ENCODE measurements at regions not wholly inside any gene's neighbourhood (a gene's known extent, or its start where the extent isn't known, plus 50 kb on each side); places are given as distances from the start of the nearest gene placed in this dataset.
A peak's percentile ranks its signal among the peaks of the same experiment; 100 is the strongest.

DNA sequence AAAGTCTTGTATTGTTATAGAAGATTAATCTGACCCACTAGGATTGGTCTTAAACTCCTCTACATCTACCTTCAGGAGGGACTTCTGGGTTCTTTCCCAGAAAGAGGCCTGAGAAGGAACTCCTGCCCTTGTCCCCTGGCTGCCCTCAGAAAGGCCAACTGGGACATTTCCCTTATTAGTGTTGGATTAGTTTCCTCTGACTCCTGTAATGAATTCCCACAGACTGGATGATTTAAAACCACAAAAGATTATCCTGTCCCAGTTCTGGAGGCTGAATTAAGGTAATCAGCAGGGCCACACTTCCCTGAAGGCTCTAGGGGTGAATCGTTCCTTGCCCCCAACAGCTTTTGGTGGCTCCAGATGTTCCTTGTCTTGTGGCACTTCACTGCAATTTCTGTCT, 102.8 kb upstream of the NMNAT3 start:
- no CpG with 5 or more reads among the region's 1 CpG for WGBS, 2 donors (ENCODE audit: extremely low coverage in 2 of 2, insufficient read length in 2 of 2, insufficient replicate concordance in 1 of 2)

GRCh38 chr3:139778682-139779233, 101.0 kb upstream of the NMNAT3 start:
- peaks cover 0 to 15% of the 10 kb centered on the region in 2 donors for H3K4me1 ChIP-seq (ENCODE audit: control insufficient read depth in 2 of 2, insufficient read depth in 1 of 2, low read depth in 1 of 2, low read length in 2 of 2)
- no peak overlapping the region for H2BK5ac ChIP-seq (ENCODE audit: low read length)
- H3K79me1 ChIP-seq (ENCODE audit: low read depth, low read length), result no peaks in the 10 kb centered on the region
- H3K14ac ChIP-seq (ENCODE audit: low read length), result no peak overlapping the region
- no peak overlapping the region for H2AFZ ChIP-seq (ENCODE audit: low read length)
- H3K4me3 ChIP-seq (ENCODE audit: low read length in 2 of 2), result no peak overlapping the region
- H2AK5ac ChIP-seq (ENCODE audit: low read depth, low read length), result peak overlapping the region; percentile 41
- H3K4ac ChIP-seq (ENCODE audit: low read length), result no peak overlapping the region
- no peak overlapping the region for H2BK15ac ChIP-seq (ENCODE audit: low read length)
- H2BK120ac ChIP-seq (ENCODE audit: low read depth, low read length), result no peak overlapping the region
- no peaks in the 10 kb centered on the region for H3K27me3 ChIP-seq (ENCODE audit: control insufficient read depth in 3 of 3, insufficient read depth in 3 of 3, low read depth in 1 of 3, low read length in 3 of 3)
- no peaks in the 10 kb centered on the region for H3K36me3 ChIP-seq (replicated peaks in 1 of 2; ENCODE audit: control insufficient read depth in 2 of 2, insufficient read depth in 2 of 2, low read length in 2 of 2)
- no peak overlapping the region for H3K4me2 ChIP-seq (ENCODE audit: insufficient read depth, low read length, poor library complexity, severe bottlenecking)
- H3K18ac ChIP-seq (ENCODE audit: low read length), result no peak overlapping the region
- WGBS, 2 donors (ENCODE audit: extremely low coverage in 2 of 2, insufficient read length in 2 of 2, insufficient replicate concordance in 1 of 2), result no CpG with 5 or more reads among the region's 10 CpGs
- H3K9me3 ChIP-seq (replicated peaks in 1 of 2; ENCODE audit: control insufficient read depth in 2 of 2, insufficient read depth in 1 of 2, low read depth in 1 of 2, low read length in 2 of 2), result no peaks in the 10 kb centered on the region
- H3K27ac ChIP-seq (replicated peaks; ENCODE audit: low read length), result no peak overlapping the region
- no peak for DNase-seq (ENCODE audit: low spot score)
- H2BK12ac ChIP-seq (ENCODE audit: low read length), result no peak overlapping the region
- H3K9ac ChIP-seq (ENCODE audit: low read depth, low read length, poor library complexity), result no peak overlapping the region
- H4K91ac ChIP-seq (ENCODE audit: low read depth, low read length, poor library complexity), result no peak overlapping the region
- H3K23ac ChIP-seq (ENCODE audit: low read depth, low read length, poor library complexity), result no peak overlapping the region
- no peak overlapping the region for H4K8ac ChIP-seq (ENCODE audit: low read depth, low read length)

More for the DNA sequence above, 102.8 kb upstream of the NMNAT3 start:
- no peaks in the 10 kb centered on the region for H3K27me3 ChIP-seq (ENCODE audit: control insufficient read depth in 3 of 3, insufficient read depth in 3 of 3, low read depth in 1 of 3, low read length in 3 of 3)
- peaks cover 0 to 4% of the 10 kb centered on the region in 2 donors for H3K4me1 ChIP-seq (ENCODE audit: control insufficient read depth in 2 of 2, insufficient read depth in 1 of 2, low read depth in 1 of 2, low read length in 2 of 2)
- no peak overlapping the region for H3K4me2 ChIP-seq (ENCODE audit: insufficient read depth, low read length, poor library complexity, severe bottlenecking)
- no peak for DNase-seq (ENCODE audit: low spot score)
- no peak overlapping the region for H3K18ac ChIP-seq (ENCODE audit: low read length)
- no peak overlapping the region for H2BK12ac ChIP-seq (ENCODE audit: low read length)
- H3K36me3 ChIP-seq (replicated peaks in 1 of 2; ENCODE audit: control insufficient read depth in 2 of 2, insufficient read depth in 2 of 2, low read length in 2 of 2), result no peaks in the 10 kb centered on the region
- no peak overlapping the region for H2AFZ ChIP-seq (ENCODE audit: low read length)
- no peak overlapping the region for H3K9ac ChIP-seq (ENCODE audit: low read depth, low read length, poor library complexity)
- no peak overlapping the region for H2BK5ac ChIP-seq (ENCODE audit: low read length)
- H2BK120ac ChIP-seq (ENCODE audit: low read depth, low read length), result no peak overlapping the region
- no peak overlapping the region for H4K91ac ChIP-seq (ENCODE audit: low read depth, low read length, poor library complexity)
- no peak overlapping the region for H2BK15ac ChIP-seq (ENCODE audit: low read length)
- H3K23ac ChIP-seq (ENCODE audit: low read depth, low read length, poor library complexity), result no peak overlapping the region
- no peaks in the 10 kb centered on the region for H3K79me1 ChIP-seq (ENCODE audit: low read depth, low read length)
- no peak overlapping the region for H4K8ac ChIP-seq (ENCODE audit: low read depth, low read length)
- no peak overlapping the region for H2AK5ac ChIP-seq (ENCODE audit: low read depth, low read length)
- no peak overlapping the region for H3K4ac ChIP-seq (ENCODE audit: low read length)
- H3K4me3 ChIP-seq (ENCODE audit: low read length in 2 of 2), result no peak overlapping the region
- no peaks in the 10 kb centered on the region for H3K9me3 ChIP-seq (replicated peaks in 1 of 2; ENCODE audit: control insufficient read depth in 2 of 2, insufficient read depth in 1 of 2, low read depth in 1 of 2, low read length in 2 of 2)
- no peak overlapping the region for H3K14ac ChIP-seq (ENCODE audit: low read length)
- no peak overlapping the region for H3K27ac ChIP-seq (replicated peaks; ENCODE audit: low read length)

GRCh38 chr3:139774560-139775302, 97.0 kb upstream of the NMNAT3 start:
- WGBS, 2 donors (ENCODE audit: extremely low coverage in 2 of 2, insufficient read length in 2 of 2, insufficient replicate concordance in 1 of 2), result no CpG with 5 or more reads among the region's 7 CpGs
- peak overlapping the region; percentile 68 for H3K27ac ChIP-seq (replicated peaks; ENCODE audit: low read length)
- DNase-seq (ENCODE audit: low spot score), result peak; percentile 61

DNA sequence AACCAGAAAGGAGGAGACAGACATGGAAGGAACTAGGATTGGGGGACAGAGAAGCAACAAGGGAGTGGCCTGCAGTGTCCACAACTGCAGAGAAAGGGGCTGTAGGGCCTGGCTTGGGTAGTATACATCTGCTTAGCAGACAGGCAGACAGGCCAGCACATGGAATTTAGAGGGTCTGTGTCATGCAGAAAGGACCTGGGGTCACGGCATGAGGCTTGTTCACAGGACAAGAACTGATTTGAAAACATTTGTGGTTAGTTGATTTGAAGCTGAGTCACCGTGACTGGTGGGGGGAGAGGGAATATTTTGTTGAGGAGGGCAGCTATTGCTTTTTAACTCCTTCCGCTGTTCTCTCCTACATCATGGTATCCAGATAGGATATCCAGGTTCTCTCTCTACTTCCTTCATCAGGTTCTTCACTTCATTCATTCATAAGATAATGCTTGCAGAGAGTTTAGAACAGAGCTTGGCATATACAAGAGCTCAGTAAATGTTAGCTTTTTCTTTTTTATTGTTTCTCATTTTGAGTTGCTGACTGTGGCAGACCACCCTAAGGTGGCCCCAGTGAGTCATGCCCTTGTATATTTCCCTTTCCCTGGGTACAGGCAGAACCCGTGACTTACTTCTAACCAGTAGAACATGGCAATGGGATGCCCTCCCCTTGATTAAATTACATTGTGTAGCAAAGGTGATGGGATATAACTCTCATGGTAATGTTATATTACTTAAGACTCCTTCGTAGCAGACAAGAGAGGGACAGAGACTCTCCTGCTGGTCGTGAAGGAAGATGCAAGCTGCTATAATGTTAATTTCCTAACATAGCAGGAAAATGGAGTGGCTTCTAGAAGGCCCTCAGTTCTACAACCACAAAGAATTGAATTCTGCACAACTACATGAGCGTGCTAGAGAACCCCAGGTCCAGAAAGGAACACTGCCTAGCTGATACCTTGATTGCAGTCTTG, 95.0 kb upstream of the NMNAT3 start:
- H2BK12ac ChIP-seq (ENCODE audit: low read length), result no peak overlapping the region
- H4K91ac ChIP-seq (ENCODE audit: low read depth, low read length, poor library complexity), result no peak overlapping the region
- no peaks in the 10 kb centered on the region for H3K27me3 ChIP-seq (ENCODE audit: control insufficient read depth in 3 of 3, insufficient read depth in 3 of 3, low read depth in 1 of 3, low read length in 3 of 3)
- H2AFZ ChIP-seq (ENCODE audit: low read length), result no peak overlapping the region
- no peak overlapping the region for H2BK120ac ChIP-seq (ENCODE audit: low read depth, low read length)
- H3K4me3 ChIP-seq (ENCODE audit: low read length in 2 of 2), result no peak overlapping the region
- no peak overlapping the region for H3K18ac ChIP-seq (ENCODE audit: low read length)
- no CpG with 5 or more reads among the region's 7 CpGs for WGBS, 2 donors (ENCODE audit: extremely low coverage in 2 of 2, insufficient read length in 2 of 2, insufficient replicate concordance in 1 of 2)
- no peak overlapping the region for H3K27ac ChIP-seq (replicated peaks; ENCODE audit: low read length)
- H3K23ac ChIP-seq (ENCODE audit: low read depth, low read length, poor library complexity), result no peak overlapping the region
- H2AK5ac ChIP-seq (ENCODE audit: low read depth, low read length), result no peak overlapping the region
- H3K9ac ChIP-seq (ENCODE audit: low read depth, low read length, poor library complexity), result no peak overlapping the region
- H3K4me2 ChIP-seq (ENCODE audit: insufficient read depth, low read length, poor library complexity, severe bottlenecking), result no peak overlapping the region
- H3K4me1 ChIP-seq (ENCODE audit: control insufficient read depth in 2 of 2, insufficient read depth in 1 of 2, low read depth in 1 of 2, low read length in 2 of 2), result peaks cover 0 to 17% of the 10 kb centered on the region in 2 donors
- no peaks in the 10 kb centered on the region for H3K9me3 ChIP-seq (replicated peaks in 1 of 2; ENCODE audit: control insufficient read depth in 2 of 2, insufficient read depth in 1 of 2, low read depth in 1 of 2, low read length in 2 of 2)
- no peaks in the 10 kb centered on the region for H3K36me3 ChIP-seq (replicated peaks in 1 of 2; ENCODE audit: control insufficient read depth in 2 of 2, insufficient read depth in 2 of 2, low read length in 2 of 2)
- H3K14ac ChIP-seq (ENCODE audit: low read length), result no peak overlapping the region
- DNase-seq (ENCODE audit: low spot score), result no peak
- H2BK15ac ChIP-seq (ENCODE audit: low read length), result no peak overlapping the region
- no peaks in the 10 kb centered on the region for H3K79me1 ChIP-seq (ENCODE audit: low read depth, low read length)
- H3K4ac ChIP-seq (ENCODE audit: low read length), result no peak overlapping the region
- H2BK5ac ChIP-seq (ENCODE audit: low read length), result no peak overlapping the region
- H4K8ac ChIP-seq (ENCODE audit: low read depth, low read length), result no peak overlapping the region

More at GRCh38 chr3:139774560-139775302, 97.0 kb upstream of the NMNAT3 start:
- Histone ChIP-seq H3K9me3 (replicated peaks in 1 of 2; ENCODE audit: control insufficient read depth in 2 of 2, insufficient read depth in 1 of 2, low read depth in 1 of 2, low read length in 2 of 2) (no peaks in the 10 kb centered on the region), H2BK120ac (ENCODE audit: low read depth, low read length) (no peak overlapping the region), H2AFZ (ENCODE audit: low read length) (no peak overlapping the region), H2BK12ac (ENCODE audit: low read length) (no peak overlapping the region), H3K9ac (ENCODE audit: low read depth, low read length, poor library complexity) (no peak overlapping the region), H3K4ac (ENCODE audit: low read length) (no peak overlapping the region), H2AK5ac (ENCODE audit: low read depth, low read length) (no peak overlapping the region), H2BK5ac (ENCODE audit: low read length) (no peak overlapping the region), H3K4me3 (ENCODE audit: low read length in 2 of 2) (no peak overlapping the region), H3K14ac (ENCODE audit: low read length) (no peak overlapping the region), H4K91ac (ENCODE audit: low read depth, low read length, poor library complexity) (no peak overlapping the region), H3K36me3 (replicated peaks in 1 of 2; ENCODE audit: control insufficient read depth in 2 of 2, insufficient read depth in 2 of 2, low read length in 2 of 2) (no peaks in the 10 kb centered on the region), H3K4me2 (ENCODE audit: insufficient read depth, low read length, poor library complexity, severe bottlenecking) (no peak overlapping the region), H2BK15ac (ENCODE audit: low read length) (no peak overlapping the region), H3K79me1 (ENCODE audit: low read depth, low read length) (no peaks in the 10 kb centered on the region), H3K27me3 (ENCODE audit: control insufficient read depth in 3 of 3, insufficient read depth in 3 of 3, low read depth in 1 of 3, low read length in 3 of 3) (no peaks in the 10 kb centered on the region), H3K18ac (ENCODE audit: low read length) (no peak overlapping the region), H3K23ac (ENCODE audit: low read depth, low read length, poor library complexity) (no peak overlapping the region), H4K8ac (ENCODE audit: low read depth, low read length) (no peak overlapping the region), H3K4me1 (ENCODE audit: control insufficient read depth in 2 of 2, insufficient read depth in 1 of 2, low read depth in 1 of 2, low read length in 2 of 2) (peaks cover 0 to 17% of the 10 kb centered on the region in 2 donors)
